RWPE2 (cell line): ENCODE measurements at regions not wholly inside any gene's neighbourhood (a gene's known extent, or its start where the extent isn't known, plus 50 kb on each side); places are given as distances from the start of the nearest gene placed in this dataset.

Source experiments
- ATAC-seq: fragments of 200-7000 bp; cut with Tn5 transposase; 3 replicates; pipeline ENCODE4 v1.9.1; 2021; ENCODE audit warnings: low read depth
- DNase-seq: peaks from one replicate; pipeline ENCODE4 v3.0.0-alpha.2; 2020; ENCODE audit warnings: low spot score
- H3K27ac ChIP-seq: fragments of 450-650 bp; 2 replicates; pipeline ENCODE4 v1.5.1; 2017; ENCODE audit warnings: mild to moderate bottlenecking; ENCODE audit not compliant: poor library complexity, severe bottlenecking
- H3K27me3 ChIP-seq: fragments of 250-450 bp; sonication (Bioruptor Pico); 2 replicates; pipeline ENCODE4 v1.5.1; 2021; ENCODE audit warnings: mild to moderate bottlenecking, moderate library complexity; ENCODE audit not compliant: insufficient read depth, poor library complexity, severe bottlenecking
- H3K36me3 ChIP-seq: fragments of 250-450 bp; sonication (Bioruptor Pico); 2 replicates; pipeline ENCODE4 v1.5.1; 2020; ENCODE audit warnings: low read depth, mild to moderate bottlenecking, moderate library complexity
- H3K4me1 ChIP-seq: fragments of 250-450 bp; sonication (Bioruptor Pico); 2 replicates; pipeline ENCODE4 v1.5.1; 2021; ENCODE audit warnings: mild to moderate bottlenecking, moderate library complexity; ENCODE audit not compliant: insufficient read depth, poor library complexity, severe bottlenecking
- H3K4me3 ChIP-seq: fragments of 250-450 bp; sonication (Bioruptor Pico); 2 replicates; pipeline ENCODE4 v1.5.1; 2021; ENCODE audit warnings: mild to moderate bottlenecking, moderate library complexity; ENCODE audit not compliant: severe bottlenecking
- H3K9me3 ChIP-seq: fragments of 250-450 bp; sonication (Bioruptor Pico); 2 replicates; pipeline ENCODE4 v1.5.1; 2021; ENCODE audit warnings: mild to moderate bottlenecking, moderate library complexity; ENCODE audit not compliant: severe bottlenecking
- CTCF ChIP-seq: fragments of 450-650 bp; IDR thresholded peaks from one replicate; pipeline ENCODE4 v1.5.1; 2017; ENCODE audit warnings: mild to moderate bottlenecking, moderate library complexity; ENCODE audit not compliant: poor library complexity, severe bottlenecking

DNA sequence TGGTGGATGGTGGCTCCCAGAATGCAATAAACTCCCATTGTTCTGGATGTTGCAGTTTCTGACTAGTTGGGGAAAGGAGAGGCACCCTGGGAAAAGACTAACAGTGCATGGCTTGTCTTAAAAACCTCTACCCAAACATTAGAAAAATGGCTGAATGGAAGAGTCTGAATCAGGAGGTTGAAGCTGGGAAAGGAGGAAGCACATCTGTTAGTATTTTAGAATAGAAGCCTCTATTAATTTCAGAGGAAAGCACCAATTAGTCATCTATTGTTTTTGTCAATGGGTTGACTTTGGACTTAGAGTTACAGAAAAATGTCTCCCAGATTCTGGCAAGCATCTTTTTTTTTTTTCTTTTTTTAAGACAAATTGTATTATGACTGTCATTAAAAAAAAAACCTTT is 56.1 kb upstream of the ELMO1 start:
- no peak for DNase-seq
- Histone ChIP-seq H3K9me3 (no peaks in the 10 kb centered on the region), H3K27ac (no peak overlapping the region), H3K36me3 (no peaks in the 10 kb centered on the region), H3K4me1 (no peaks in the 10 kb centered on the region), H3K27me3 (peaks cover 3% of the 10 kb centered on the region), H3K4me3 (no peak overlapping the region)
- no peak for TF ChIP-seq CTCF
- no peak for ATAC-seq

- no peaks in the 10 kb centered on the region for H3K36me3 ChIP-seq
- no peaks in the 10 kb centered on the region for H3K9me3 ChIP-seq
- H3K27me3 ChIP-seq = peaks cover 3% of the 10 kb centered on the region
- ATAC-seq (no peak), DNase-seq (no peak)
- no peak overlapping the region for H3K27ac ChIP-seq
- no peak overlapping the region for H3K4me3 ChIP-seq
- no peak for TF ChIP-seq CTCF
- H3K4me1 ChIP-seq = no peaks in the 10 kb centered on the region
Measured at GRCh38 chr7:37505750-37506353, 57.2 kb upstream of the ELMO1 start.

DNA sequence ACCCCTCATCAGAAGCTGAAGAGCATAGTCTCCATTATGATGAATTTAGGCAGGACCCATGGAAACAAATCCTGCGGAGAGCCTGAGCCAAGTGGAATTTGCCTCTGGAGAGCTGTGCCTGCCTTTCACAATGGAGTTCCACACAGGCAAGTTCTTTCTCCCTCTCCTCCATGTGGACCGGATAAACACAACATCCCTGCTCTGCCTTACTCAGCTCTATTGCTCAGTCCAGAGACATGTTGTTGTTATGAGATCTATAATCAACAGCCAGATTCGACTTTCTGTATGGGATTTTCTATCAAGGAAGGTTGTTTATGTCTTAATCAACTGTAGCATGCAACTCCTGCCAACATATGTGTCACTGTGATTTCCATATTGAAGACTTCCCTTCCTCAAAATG is 59.5 kb upstream of the ELMO1 start:
- no peak for TF ChIP-seq CTCF
- Histone ChIP-seq H3K27me3 (peaks cover 3% of the 10 kb centered on the region), H3K4me1 (no peaks in the 10 kb centered on the region)

GRCh38 chr7:37510043-37510634 is 61.5 kb upstream of the ELMO1 start:
- no peaks in the 10 kb centered on the region for H3K9me3 ChIP-seq
- peak; percentile 72 for TF ChIP-seq CTCF
- no peak overlapping the region for H3K27ac ChIP-seq
- no peak for ATAC-seq
- H3K27me3 ChIP-seq = peaks cover 3% of the 10 kb centered on the region
- no peak overlapping the region for H3K4me3 ChIP-seq
- no peaks in the 10 kb centered on the region for H3K36me3 ChIP-seq
- DNase-seq = no peak
- H3K4me1 ChIP-seq = no peaks in the 10 kb centered on the region

More for the DNA sequence above, 59.5 kb upstream of the ELMO1 start:
- no peak for ATAC-seq
- H3K4me3 ChIP-seq = no peak overlapping the region
- no peak for DNase-seq
- H3K27ac ChIP-seq = no peak overlapping the region
- no peaks in the 10 kb centered on the region for H3K9me3 ChIP-seq
- H3K36me3 ChIP-seq = no peaks in the 10 kb centered on the region

DNA sequence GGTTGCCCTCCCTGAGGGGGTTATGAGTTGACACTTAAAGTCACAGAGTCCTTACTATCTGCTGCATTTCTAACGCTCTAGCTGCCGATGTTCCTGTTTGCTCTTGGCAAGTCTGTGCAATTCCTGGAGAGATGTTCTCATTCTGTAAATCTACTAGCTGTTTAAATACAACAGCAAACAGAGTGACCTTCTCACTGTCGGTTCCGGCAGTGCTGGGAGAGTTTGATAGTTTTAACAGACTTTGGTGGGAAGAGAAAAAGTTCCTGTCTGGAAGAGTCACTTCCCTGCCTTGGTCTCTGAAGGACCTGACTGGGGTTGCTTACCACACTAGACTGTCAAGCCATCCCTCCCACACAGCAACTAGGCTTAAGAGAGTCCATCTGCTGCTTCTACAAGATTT is 63.3 kb upstream of the ELMO1 start:
- Histone ChIP-seq H3K4me1 (no peaks in the 10 kb centered on the region), H3K27me3 (no peaks in the 10 kb centered on the region), H3K4me3 (no peak overlapping the region), H3K27ac (no peak overlapping the region), H3K9me3 (no peaks in the 10 kb centered on the region), H3K36me3 (no peaks in the 10 kb centered on the region)
- no peak for ATAC-seq
- no peak for TF ChIP-seq CTCF
- no peak for DNase-seq
